SU-DHL-6 (cell line): ENCODE measurements at regions not wholly inside any gene's neighbourhood (a gene's known extent, or its start where the extent isn't known, plus 50 kb on each side); places are given as distances from the start of the nearest gene placed in this dataset.

Experiments
- H2AFZ ChIP-seq: fragments of 200-600 bp; sonication (generic); 2 replicates; pipeline ENCODE4 v1.6.1; 2014; ENCODE audit warnings: low read depth, mild to moderate bottlenecking, moderate library complexity, mixed read lengths, antibody characterized with exemption, low read length; ENCODE audit not compliant: severe bottlenecking
- H3F3A ChIP-seq: fragments of 200-600 bp; shearing (Covaris generic); 2 replicates; pipeline ENCODE4 v1.6.0; 2016; ENCODE audit warnings: antibody characterized with exemption, mild to moderate bottlenecking; ENCODE audit not compliant: insufficient read depth
- H3K27ac ChIP-seq: fragments of 200-600 bp; sonication (generic); 2 replicates; pipeline ENCODE4 v1.5.1; 2016; ENCODE audit warnings: low read depth, mild to moderate bottlenecking, low read length, moderate library complexity, mixed read lengths
- H3K27me3 ChIP-seq: fragments of 200-600 bp; sonication (generic), shearing (Covaris generic); 2 replicates; pipeline ENCODE4 v1.6.0; 2014; ENCODE audit warnings: mild to moderate bottlenecking, low read length
- H3K36me3 ChIP-seq: fragments of 200-600 bp; sonication (generic); 2 replicates; pipeline ENCODE4 v1.6.1; 2014; ENCODE audit warnings: mild to moderate bottlenecking, low read length, mixed read lengths
- H3K4me2 ChIP-seq: fragments of 300-600, 200-600 bp; shearing (Covaris generic), sonication (generic); 2 replicates; pipeline ENCODE4 v1.6.0; 2014; ENCODE audit warnings: low read length, low read depth, mild to moderate bottlenecking; ENCODE audit not compliant: poor library complexity, severe bottlenecking
- H3K4me3 ChIP-seq: fragments of 200-600 bp; sonication (generic); 2 replicates; pipeline ENCODE4 v1.5.1; 2014; ENCODE audit warnings: antibody characterized with exemption, low read length, mild to moderate bottlenecking, mixed read lengths; ENCODE audit not compliant: insufficient read depth, poor library complexity, severe bottlenecking
- H3K79me2 ChIP-seq: fragments of 200-600 bp; sonication (generic); 2 replicates; pipeline ENCODE4 v1.6.1; 2014; ENCODE audit warnings: mild to moderate bottlenecking, low read length, moderate library complexity; ENCODE audit not compliant: insufficient read depth
- H3K9ac ChIP-seq: fragments of 200-600 bp; sonication (generic); 2 replicates; pipeline ENCODE4 v1.7.0; 2014; ENCODE audit warnings: mild to moderate bottlenecking, low read length
- H3K9me2 ChIP-seq: fragments of 200-600 bp; sonication (generic); replicated peaks from 2 replicates; pipeline ENCODE4 v1.6.1; 2014; ENCODE audit warnings: low read length; ENCODE audit not compliant: insufficient read depth
- H3K9me3 ChIP-seq: fragments of 200-600 bp; sonication (generic); 2 replicates; pipeline ENCODE4 v1.6.1; 2014; ENCODE audit warnings: low read length, mixed read lengths; ENCODE audit not compliant: insufficient read depth
- H4K20me1 ChIP-seq: fragments of 200-600 bp; sonication (generic); 2 replicates; pipeline ENCODE4 v1.6.1; 2014; ENCODE audit warnings: low read depth, mild to moderate bottlenecking, antibody characterized with exemption, low read length, moderate library complexity, mixed read lengths
- EZH2phosphoT487 ChIP-seq: fragments of 200-600 bp; sonication (generic), shearing (Covaris generic); conservative IDR thresholded peaks from 2 replicates; pipeline ENCODE4 v1.6.1; 2018; ENCODE audit warnings: mild to moderate bottlenecking, antibody characterized with exemption, low read length, moderate library complexity, mixed read lengths
- TF ChIP-seq, protein P1 (sequence below): fragments of 200-600 bp; sonication (generic); IDR thresholded peaks from one replicate; pipeline ENCODE4 v1.5.1; 2017; ENCODE audit warnings: antibody characterized with exemption, mild to moderate bottlenecking, low read length, moderate library complexity; ENCODE audit not compliant: insufficient read depth, poor library complexity, severe bottlenecking

DNA sequence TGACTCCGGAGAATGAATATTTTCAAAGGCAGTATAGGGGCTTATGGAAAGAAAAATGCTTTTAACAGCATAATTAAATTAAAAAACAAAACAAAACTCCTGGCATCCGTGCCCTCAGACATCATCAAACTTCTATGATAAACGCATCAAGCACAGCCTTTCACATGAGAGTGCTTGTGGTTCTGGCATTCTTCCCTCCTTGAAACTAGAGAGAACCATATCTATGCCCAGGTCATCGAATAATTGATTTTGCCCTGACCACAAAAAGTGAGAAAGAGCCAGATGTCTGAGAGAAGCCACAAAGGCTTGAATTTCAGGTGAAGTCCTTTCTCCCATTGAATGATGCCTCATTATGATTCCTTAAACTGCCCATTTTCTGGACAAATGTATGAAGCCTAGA lies 286.8 kb downstream of the CBLL2 start:
- H3F3A ChIP-seq = no peaks in the 10 kb centered on the region
- H3K9me2 ChIP-seq = no peaks in the 10 kb centered on the region
- H3K4me2 ChIP-seq = no peak overlapping the region
- TF ChIP-seq, protein P1, sequence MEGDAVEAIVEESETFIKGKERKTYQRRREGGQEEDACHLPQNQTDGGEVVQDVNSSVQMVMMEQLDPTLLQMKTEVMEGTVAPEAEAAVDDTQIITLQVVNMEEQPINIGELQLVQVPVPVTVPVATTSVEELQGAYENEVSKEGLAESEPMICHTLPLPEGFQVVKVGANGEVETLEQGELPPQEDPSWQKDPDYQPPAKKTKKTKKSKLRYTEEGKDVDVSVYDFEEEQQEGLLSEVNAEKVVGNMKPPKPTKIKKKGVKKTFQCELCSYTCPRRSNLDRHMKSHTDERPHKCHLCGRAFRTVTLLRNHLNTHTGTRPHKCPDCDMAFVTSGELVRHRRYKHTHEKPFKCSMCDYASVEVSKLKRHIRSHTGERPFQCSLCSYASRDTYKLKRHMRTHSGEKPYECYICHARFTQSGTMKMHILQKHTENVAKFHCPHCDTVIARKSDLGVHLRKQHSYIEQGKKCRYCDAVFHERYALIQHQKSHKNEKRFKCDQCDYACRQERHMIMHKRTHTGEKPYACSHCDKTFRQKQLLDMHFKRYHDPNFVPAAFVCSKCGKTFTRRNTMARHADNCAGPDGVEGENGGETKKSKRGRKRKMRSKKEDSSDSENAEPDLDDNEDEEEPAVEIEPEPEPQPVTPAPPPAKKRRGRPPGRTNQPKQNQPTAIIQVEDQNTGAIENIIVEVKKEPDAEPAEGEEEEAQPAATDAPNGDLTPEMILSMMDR = no peak
- no peak for TF ChIP-seq EZH2phosphoT487
- no peaks in the 10 kb centered on the region for H4K20me1 ChIP-seq
- no peak overlapping the region for H3K27ac ChIP-seq
- no peaks in the 10 kb centered on the region for H3K9me3 ChIP-seq
- no peak overlapping the region for H3K4me3 ChIP-seq
- no peaks in the 10 kb centered on the region for H3K27me3 ChIP-seq
- H3K79me2 ChIP-seq = no peaks in the 10 kb centered on the region
- no peak overlapping the region for H2AFZ ChIP-seq
- no peaks in the 10 kb centered on the region for H3K36me3 ChIP-seq
- no peak overlapping the region for H3K9ac ChIP-seq

DNA sequence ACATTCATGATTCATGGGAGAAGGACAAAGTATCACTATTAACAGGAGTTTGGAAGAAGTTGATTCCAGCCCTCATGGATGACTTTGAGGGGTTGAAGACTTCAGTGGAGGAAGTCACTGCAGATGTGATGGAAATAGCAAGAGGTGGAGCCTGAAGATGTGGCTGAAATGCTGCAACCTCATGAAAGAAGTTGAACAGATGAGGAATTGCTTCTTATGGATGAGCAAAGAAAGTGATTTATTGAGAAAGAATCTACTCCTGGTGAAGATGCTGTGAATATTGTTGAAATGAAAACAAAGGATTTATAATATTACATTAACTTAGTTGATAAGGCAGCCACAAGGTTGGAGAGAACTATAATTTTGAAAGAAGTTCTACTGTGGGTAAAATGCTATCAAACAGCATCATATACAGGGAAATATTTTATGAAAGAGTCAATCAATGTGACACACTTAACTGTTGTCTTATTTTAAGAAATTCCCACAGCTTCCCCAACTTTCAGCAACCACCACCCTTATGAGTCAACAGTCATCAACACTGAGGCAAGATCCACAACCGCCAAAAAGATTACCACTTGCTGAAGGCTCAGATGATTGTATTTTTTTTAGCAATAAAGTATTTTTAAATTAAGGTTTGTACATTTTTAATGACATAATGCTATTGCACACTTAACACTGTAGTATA lies 302.6 kb downstream of the CBLL2 start:
- Histone ChIP-seq H3K9me2 (no peaks in the 10 kb centered on the region), H3F3A (no peaks in the 10 kb centered on the region), H3K9ac (no peak overlapping the region), H2AFZ (no peak overlapping the region), H3K27me3 (no peaks in the 10 kb centered on the region), H4K20me1 (no peaks in the 10 kb centered on the region), H3K4me2 (no peak overlapping the region), H3K27ac (no peak overlapping the region), H3K9me3 (no peaks in the 10 kb centered on the region), H3K4me3 (no peak overlapping the region), H3K79me2 (no peaks in the 10 kb centered on the region), H3K36me3 (no peaks in the 10 kb centered on the region)
- TF ChIP-seq EZH2phosphoT487 = no peak

DNA sequence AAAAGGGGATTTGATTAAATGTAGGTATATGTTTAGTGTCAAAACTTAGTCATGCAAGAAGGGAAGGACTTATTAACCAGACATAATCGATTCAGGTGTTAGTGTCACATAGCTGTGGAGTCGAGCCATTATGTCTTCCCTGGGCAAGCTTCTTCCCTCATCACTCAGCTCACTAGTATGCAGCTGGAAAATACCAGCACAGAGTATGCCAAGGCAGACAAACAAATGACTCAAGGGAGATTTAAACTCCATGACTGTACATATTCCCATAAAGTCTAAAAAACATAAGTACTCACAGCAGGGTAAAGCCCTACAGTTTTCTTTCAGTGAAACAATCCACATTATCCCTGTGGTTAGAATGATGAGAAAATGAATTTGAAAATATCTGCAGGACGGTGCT lies 304.5 kb downstream of the CBLL2 start:
- no peak overlapping the region for H2AFZ ChIP-seq
- H3K4me2 ChIP-seq = no peak overlapping the region
- H3K9me2 ChIP-seq = no peaks in the 10 kb centered on the region
- no peaks in the 10 kb centered on the region for H3K36me3 ChIP-seq
- no peak overlapping the region for H3K9ac ChIP-seq
- TF ChIP-seq, protein P1 = no peak
- no peaks in the 10 kb centered on the region for H3K9me3 ChIP-seq
- no peaks in the 10 kb centered on the region for H3K79me2 ChIP-seq
- no peak overlapping the region for H3K4me3 ChIP-seq
- no peak overlapping the region for H3K27ac ChIP-seq
- H3F3A ChIP-seq = no peaks in the 10 kb centered on the region
- H4K20me1 ChIP-seq = no peaks in the 10 kb centered on the region
- H3K27me3 ChIP-seq = no peaks in the 10 kb centered on the region

DNA sequence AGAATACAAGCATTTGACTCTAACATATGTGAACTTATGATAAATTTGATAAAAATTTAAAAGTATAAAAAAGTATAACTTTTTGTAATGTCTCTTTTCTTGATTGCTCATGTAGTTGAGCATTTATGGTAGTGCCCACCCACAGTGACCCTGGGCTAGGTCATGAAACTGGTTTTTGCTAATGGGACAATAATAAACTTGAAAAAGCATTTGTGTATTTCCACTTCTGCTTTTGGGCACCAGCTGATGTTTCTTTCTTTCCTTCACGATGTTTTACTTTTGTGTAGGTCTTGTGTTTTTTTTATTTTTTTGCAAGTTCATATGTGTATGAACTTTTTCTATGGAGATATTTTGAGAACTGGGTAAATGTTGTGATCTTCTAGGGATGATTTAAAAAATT lies 313.1 kb downstream of the CBLL2 start:
- Histone ChIP-seq H3K4me3 (no peak overlapping the region), H3K27ac (no peak overlapping the region), H3K27me3 (no peaks in the 10 kb centered on the region), H3K79me2 (no peaks in the 10 kb centered on the region), H3K36me3 (no peaks in the 10 kb centered on the region), H3K9ac (no peak overlapping the region), H4K20me1 (no peaks in the 10 kb centered on the region), H3K9me3 (no peaks in the 10 kb centered on the region), H2AFZ (no peak overlapping the region), H3F3A (no peaks in the 10 kb centered on the region), H3K4me2 (no peak overlapping the region), H3K9me2 (no peaks in the 10 kb centered on the region)
- TF ChIP-seq EZH2phosphoT487 = no peak
- TF ChIP-seq, protein P1 = no peak
